ENCODE measurements at regions not wholly inside any gene's neighbourhood (a gene's known extent, or its start where the extent isn't known, plus 50 kb on each side); places are given as distances from the start of the nearest gene placed in this dataset.

DNA sequence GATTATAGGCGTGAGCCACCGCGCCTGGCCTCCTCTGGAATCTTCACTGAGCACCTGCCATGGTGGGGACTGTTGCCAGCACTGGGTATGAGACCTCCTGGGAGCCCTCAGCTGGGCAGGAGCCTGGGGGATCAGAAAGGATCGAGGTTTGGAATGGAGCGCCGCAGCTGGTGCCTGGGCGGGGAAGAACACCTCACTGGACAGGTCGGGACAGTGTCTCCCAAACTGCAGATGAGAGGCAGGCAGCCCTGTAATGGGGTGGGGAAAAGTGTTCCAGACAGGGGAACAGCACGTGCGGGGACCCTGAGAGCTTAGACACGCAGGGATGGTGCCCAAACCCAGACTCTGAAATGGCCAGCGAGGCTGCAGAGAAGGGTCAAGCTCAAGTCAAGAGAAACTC is 150.9 kb upstream of the C1orf174 start:
- H3K36me3 ChIP-seq (ENCODE audit: insufficient read depth): no peaks in the 10 kb centered on the region
- H3K4me1 ChIP-seq (ENCODE audit: low read depth, poor library complexity, severe bottlenecking): no peaks in the 10 kb centered on the region
- peaks cover 11% of the 10 kb centered on the region; the same call in 1 of the 2 replicates for H3K27me3 ChIP-seq (ENCODE audit: insufficient read depth, low read depth)
- H3K79me2 ChIP-seq (ENCODE audit: insufficient read depth, low read depth): no peaks in the 10 kb centered on the region
- TF ChIP-seq, protein P1, sequence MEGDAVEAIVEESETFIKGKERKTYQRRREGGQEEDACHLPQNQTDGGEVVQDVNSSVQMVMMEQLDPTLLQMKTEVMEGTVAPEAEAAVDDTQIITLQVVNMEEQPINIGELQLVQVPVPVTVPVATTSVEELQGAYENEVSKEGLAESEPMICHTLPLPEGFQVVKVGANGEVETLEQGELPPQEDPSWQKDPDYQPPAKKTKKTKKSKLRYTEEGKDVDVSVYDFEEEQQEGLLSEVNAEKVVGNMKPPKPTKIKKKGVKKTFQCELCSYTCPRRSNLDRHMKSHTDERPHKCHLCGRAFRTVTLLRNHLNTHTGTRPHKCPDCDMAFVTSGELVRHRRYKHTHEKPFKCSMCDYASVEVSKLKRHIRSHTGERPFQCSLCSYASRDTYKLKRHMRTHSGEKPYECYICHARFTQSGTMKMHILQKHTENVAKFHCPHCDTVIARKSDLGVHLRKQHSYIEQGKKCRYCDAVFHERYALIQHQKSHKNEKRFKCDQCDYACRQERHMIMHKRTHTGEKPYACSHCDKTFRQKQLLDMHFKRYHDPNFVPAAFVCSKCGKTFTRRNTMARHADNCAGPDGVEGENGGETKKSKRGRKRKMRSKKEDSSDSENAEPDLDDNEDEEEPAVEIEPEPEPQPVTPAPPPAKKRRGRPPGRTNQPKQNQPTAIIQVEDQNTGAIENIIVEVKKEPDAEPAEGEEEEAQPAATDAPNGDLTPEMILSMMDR (conservative IDR thresholded peaks at IDR 0.05; ENCODE audit: low read depth, low read length): no peak
- no peaks in the 10 kb centered on the region for H4K20me1 ChIP-seq (ENCODE audit: insufficient read depth)
- no peak overlapping the region for H3K27ac ChIP-seq
- H3K9ac ChIP-seq: no peak overlapping the region
- H2AFZ ChIP-seq (ENCODE audit: low read depth): no peak overlapping the region
- H3K4me2 ChIP-seq: no peak overlapping the region
- H3K4me3 ChIP-seq (IDR thresholded peaks at IDR 0.05; ENCODE audit: insufficient read depth, low read depth, low read length): no peak overlapping the region

DNA sequence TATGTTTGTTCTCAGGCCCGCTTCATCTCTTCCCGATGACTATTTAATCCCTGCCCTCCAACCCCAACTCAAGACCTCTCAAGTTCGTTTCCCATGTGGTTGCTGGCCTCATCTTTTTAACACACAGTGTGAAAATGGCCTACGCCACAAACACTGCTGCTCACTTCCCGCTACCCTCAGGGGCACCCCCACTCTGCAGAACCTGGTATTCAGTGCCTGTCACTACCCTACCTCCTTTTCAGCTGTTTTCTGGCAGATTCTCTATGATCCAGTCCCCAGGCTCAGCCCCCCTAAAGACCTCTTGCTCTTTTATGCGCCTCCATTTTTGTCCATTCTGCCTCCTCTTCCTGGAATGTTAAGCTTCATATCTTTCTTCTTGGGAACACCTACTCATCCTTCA is 152.6 kb upstream of the C1orf174 start:
- H4K20me1 ChIP-seq (ENCODE audit: insufficient read depth): no peaks in the 10 kb centered on the region
- peaks cover 11% of the 10 kb centered on the region; the same call in 1 of the 2 replicates for H3K27me3 ChIP-seq (ENCODE audit: insufficient read depth, low read depth)
- no peak overlapping the region for H2AFZ ChIP-seq (ENCODE audit: low read depth)
- H3K79me2 ChIP-seq (ENCODE audit: insufficient read depth, low read depth): no peaks in the 10 kb centered on the region
- H3K36me3 ChIP-seq (ENCODE audit: insufficient read depth): no peaks in the 10 kb centered on the region
- no peaks in the 10 kb centered on the region for H3K4me1 ChIP-seq (ENCODE audit: low read depth, poor library complexity, severe bottlenecking)
- TF ChIP-seq, protein P1 (conservative IDR thresholded peaks at IDR 0.05; ENCODE audit: low read depth, low read length): no peak
- H3K27ac ChIP-seq: no peak overlapping the region
- no peak overlapping the region for H3K4me2 ChIP-seq
- no peak overlapping the region for H3K4me3 ChIP-seq (IDR thresholded peaks at IDR 0.05; ENCODE audit: insufficient read depth, low read depth, low read length)
- H3K9ac ChIP-seq: no peak overlapping the region

DNA sequence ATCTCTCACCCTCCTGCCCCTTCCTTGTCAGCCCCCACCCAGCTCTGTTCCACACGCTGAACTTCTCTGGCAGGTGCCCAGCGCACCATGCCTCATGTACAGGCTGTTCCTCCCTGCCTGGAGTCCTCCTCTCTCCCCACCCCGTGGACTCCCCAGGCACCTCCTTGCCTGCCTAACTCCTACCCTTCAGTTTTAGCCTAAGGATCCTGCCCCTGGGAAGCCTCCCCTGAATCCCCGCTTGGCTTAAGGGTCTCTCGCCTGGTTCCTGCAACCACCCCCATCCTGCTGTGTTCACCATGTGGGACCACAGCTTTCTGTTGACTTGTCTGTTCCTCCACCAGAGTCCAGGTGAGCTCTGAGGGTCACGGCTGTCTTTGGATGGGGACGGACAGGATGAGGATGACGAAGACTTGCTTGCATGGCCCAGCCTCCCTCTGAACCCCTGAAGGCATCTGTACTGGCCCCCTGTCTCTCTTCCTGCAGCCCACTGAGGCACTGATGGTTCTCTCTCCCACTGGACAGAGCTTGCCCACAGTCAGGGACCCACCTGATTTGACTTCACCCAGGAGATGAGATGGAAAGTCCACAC is 153.2 kb upstream of the C1orf174 start:
- peaks cover 11% of the 10 kb centered on the region; the same call in 1 of the 2 replicates for H3K27me3 ChIP-seq (ENCODE audit: insufficient read depth, low read depth)
- H3K79me2 ChIP-seq (ENCODE audit: insufficient read depth, low read depth): no peaks in the 10 kb centered on the region
- no peak overlapping the region for H3K4me3 ChIP-seq (IDR thresholded peaks at IDR 0.05; ENCODE audit: insufficient read depth, low read depth, low read length)
- H3K9ac ChIP-seq: no peak overlapping the region
- no peak overlapping the region for H3K4me2 ChIP-seq
- no peaks in the 10 kb centered on the region for H3K4me1 ChIP-seq (ENCODE audit: low read depth, poor library complexity, severe bottlenecking)
- H3K27ac ChIP-seq: no peak overlapping the region
- no peaks in the 10 kb centered on the region for H4K20me1 ChIP-seq (ENCODE audit: insufficient read depth)
- TF ChIP-seq, protein P1 (conservative IDR thresholded peaks at IDR 0.05; ENCODE audit: low read depth, low read length): no peak
- no peak overlapping the region for H2AFZ ChIP-seq (ENCODE audit: low read depth)
- H3K36me3 ChIP-seq (ENCODE audit: insufficient read depth): no peaks in the 10 kb centered on the region

DNA sequence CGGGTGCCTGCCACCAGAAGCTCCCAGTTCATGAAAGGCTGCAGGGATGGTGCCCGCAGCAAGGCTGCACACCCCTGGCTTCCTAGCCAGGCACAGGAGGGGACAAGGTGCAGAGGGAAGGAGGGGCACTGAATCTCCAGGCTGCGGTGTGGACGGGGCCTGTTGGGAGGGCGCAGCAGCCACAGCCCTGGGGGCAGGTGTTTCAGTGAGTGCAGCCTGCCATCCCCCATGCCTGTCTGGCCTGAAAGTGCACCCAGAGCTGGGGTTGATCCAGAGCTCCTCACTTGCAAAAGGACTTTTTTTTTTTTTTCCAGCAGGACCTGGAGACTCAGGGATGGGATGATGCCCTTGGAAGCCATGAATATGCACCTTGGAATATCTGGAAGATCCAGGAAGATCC is 153.7 kb upstream of the C1orf174 start:
- Histone ChIP-seq H3K4me1 (ENCODE audit: low read depth, poor library complexity, severe bottlenecking) (no peaks in the 10 kb centered on the region), H3K9ac (no peak overlapping the region), H3K4me3 (IDR thresholded peaks at IDR 0.05; ENCODE audit: insufficient read depth, low read depth, low read length) (no peak overlapping the region), H3K79me2 (ENCODE audit: insufficient read depth, low read depth) (no peaks in the 10 kb centered on the region), H4K20me1 (ENCODE audit: insufficient read depth) (no peaks in the 10 kb centered on the region), H3K27me3 (ENCODE audit: insufficient read depth, low read depth) (peaks cover 11% of the 10 kb centered on the region; the same call in 1 of the 2 replicates), H3K36me3 (ENCODE audit: insufficient read depth) (no peaks in the 10 kb centered on the region), H3K4me2 (no peak overlapping the region), H3K27ac (no peak overlapping the region), H2AFZ (ENCODE audit: low read depth) (no peak overlapping the region)
- TF ChIP-seq, protein P1 (conservative IDR thresholded peaks at IDR 0.05; ENCODE audit: low read depth, low read length): no peak
